GM18951 (cell line): ENCODE measurements at regions not wholly inside any gene's neighbourhood (a gene's known extent, or its start where the extent isn't known, plus 50 kb on each side); places are given as distances from the start of the nearest gene placed in this dataset.

Source experiments
- POLR2A ChIP-seq: IDR thresholded peaks from 4 replicates; pipeline ENCODE4 v1.6.1; 2011; ENCODE audit warnings: mild to moderate bottlenecking; ENCODE audit not compliant: insufficient read length, insufficient read depth; ENCODE audit errors: extremely low read depth
- in situ Hi-C: fragments of 300-500 bp; cut with MboI; formaldehyde crosslinking; loops from one replicate; pipeline ENCODE4 v1.12.0; 2022; ENCODE audit warnings: low sequenced_read_pairs, mixed read lengths, inconsistent platforms; ENCODE audit not compliant: unreplicated experiment

GRCh38 chr21:27391990-27392389 lies 425.1 kb upstream of the ADAMTS5 start:
- in situ Hi-C loops: no loop called here
- no peak for TF ChIP-seq POLR2A

GRCh38 chr21:27390384-27390783 lies 423.5 kb upstream of the ADAMTS5 start:
- TF ChIP-seq POLR2A: no peak
- in situ Hi-C loops: no loop called here

GRCh38 chr21:27388825-27389224 lies 421.9 kb upstream of the ADAMTS5 start:
- TF ChIP-seq POLR2A: no peak
- in situ Hi-C loops: no loop called here

DNA sequence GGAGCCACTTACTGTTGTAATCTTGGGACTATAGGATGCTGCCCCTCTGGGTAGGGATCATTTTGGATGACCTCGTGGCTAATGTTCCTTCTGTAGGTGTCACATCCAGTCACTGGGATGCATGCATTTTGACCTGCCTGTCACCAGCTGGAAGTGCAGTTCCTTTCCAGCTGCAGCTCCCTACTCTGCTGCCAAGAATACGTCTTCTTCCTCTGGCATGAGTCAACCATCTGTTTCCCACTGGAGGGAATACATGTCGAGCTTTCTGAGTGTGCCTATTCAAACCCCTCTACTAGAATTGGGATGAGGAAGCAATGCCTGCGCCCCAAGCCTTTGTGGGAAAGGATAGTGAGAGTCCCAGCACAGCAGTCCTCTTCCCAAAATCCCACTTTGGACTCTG lies 415.5 kb upstream of the ADAMTS5 start:
- in situ Hi-C loops: no loop called here

GRCh38 chr21:27380303-27380702 lies 413.4 kb upstream of the ADAMTS5 start:
- TF ChIP-seq POLR2A: no peak
- in situ Hi-C loops: no loop called here

More for the DNA sequence above, 415.5 kb upstream of the ADAMTS5 start:
- no peak for TF ChIP-seq POLR2A

DNA sequence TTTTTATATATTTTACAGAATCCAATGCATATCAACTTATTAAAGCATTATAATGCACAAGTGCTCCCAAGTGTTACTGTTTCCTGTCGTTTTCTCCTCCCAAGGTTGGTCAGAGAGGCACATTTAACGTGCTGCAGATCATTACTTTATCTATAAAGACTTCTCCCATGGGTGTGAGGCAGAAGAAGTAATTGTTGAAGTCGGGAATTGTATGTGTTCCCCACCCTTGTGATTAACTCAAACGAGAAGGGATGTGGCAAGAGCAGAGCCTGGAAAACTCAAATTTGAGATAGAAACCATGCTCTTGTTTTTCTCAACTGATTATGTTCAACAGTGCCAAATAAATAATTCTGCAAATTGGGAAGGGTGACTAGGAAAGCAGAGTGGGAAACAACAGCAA lies 412.5 kb upstream of the ADAMTS5 start:
- in situ Hi-C loops: no loop called here

DNA sequence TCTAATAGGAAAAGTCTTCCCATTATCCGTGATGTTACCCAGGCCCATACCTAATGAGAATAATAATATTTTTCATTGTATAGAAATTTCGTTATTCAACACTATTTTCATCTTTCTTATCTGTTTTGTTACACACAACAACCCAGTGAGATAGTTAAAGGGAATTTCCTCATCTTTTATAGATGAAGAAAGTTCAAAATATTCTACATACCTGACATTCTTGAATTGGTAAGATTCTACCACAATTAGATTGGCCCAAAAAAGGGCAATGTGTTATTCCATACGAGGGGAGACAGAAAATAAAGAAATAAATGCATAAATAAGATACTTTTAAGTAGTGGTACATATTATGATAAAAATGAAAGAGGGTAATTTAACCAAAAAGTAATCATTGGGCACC lies 405.5 kb upstream of the ADAMTS5 start:
- in situ Hi-C loops: no loop called here
- no peak for TF ChIP-seq POLR2A

More for the DNA sequence above, 412.5 kb upstream of the ADAMTS5 start:
- TF ChIP-seq POLR2A: no peak

DNA sequence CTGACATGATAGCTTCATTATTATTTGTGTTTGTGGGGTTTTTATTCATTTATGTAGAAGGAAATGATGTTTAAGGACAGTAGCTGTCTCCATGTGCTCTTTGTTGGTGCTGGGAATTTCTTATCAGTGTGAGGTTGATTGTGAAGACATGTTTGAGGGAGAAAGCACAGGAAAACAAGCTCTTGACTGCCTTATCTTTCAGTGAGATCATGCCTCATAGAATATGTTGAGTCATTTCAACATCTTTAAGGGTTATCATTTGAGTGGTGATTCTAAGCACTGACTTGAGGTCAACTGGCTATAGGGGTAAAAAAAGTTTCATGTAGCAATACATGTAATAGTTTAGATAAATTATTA lies 405.1 kb upstream of the ADAMTS5 start:
- in situ Hi-C loops: no loop called here
- no peak for TF ChIP-seq POLR2A

- TF ChIP-seq POLR2A: no peak
- in situ Hi-C loops: no loop called here
Measured at GRCh38 chr21:27371115-27371974, 404.5 kb upstream of the ADAMTS5 start.

GRCh38 chr21:27369978-27370571 lies 403.2 kb upstream of the ADAMTS5 start:
- in situ Hi-C loops: no loop called here
- TF ChIP-seq POLR2A: no peak

DNA sequence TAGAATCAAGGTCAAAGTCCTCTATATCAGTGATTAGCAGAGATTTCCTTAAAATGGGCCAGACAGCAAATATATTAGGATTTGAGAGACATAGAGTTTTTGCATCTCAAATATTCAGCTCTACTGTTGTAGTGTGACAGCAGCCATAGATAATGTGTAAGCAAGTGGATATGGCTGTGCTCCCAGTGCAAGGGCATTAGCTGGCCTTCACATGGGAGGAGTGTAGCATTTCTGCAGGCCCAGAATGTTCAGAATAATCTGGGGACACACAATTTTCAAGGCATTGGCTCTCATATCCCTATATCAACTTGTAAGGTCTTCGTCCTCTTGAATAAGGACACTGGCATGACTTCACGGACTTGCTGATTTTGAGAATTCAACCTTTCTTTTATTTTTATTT lies 402.3 kb upstream of the ADAMTS5 start:
- in situ Hi-C loops: no loop called here
- TF ChIP-seq POLR2A: no peak

DNA sequence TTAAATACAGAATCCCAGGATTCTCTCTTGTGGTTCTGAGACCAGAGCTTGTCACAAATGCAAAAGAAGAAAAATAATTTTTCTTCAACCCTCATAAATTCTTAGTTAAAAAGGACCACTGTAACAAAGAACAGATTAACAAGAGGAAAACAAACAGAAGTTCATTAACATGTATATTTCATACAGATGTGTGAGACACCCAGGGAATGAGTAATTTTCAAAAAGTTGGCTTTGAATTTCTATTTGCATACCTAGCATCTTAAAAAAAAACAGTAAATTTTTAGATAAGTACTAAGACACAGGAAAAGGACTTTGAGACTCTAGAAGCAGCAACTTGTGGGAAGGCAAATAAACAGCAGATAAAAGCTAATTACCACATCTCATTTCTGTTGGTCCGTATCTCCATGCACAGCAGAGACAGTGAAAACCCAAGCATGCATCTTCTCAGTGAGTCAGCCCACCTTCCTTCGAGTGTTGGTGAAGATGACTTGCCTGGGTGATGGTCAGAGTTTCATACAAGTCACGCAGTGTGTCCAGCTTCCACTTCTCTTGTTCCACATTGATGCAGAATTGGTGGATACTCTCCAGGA lies 399.9 kb upstream of the ADAMTS5 start:
- in situ Hi-C loops: no loop called here
- no peak for TF ChIP-seq POLR2A

DNA sequence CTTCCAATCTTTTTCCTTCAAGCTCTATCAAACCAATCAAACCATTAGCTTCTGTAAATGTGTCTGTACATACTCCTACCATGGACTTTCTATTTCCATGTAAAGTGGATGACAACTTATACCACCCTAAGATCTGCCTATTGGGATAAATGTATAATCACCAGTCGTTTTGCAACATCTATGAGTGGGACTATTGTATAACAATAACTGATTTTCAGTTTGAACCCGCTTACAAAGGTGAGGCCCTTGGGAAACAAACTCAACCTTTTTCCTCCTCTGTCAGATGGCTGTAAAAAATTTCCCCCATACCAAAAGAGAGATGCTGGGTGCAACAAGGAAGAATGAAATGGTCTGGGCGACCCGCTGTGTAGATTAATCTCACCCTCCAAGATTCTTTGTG lies 399.1 kb upstream of the ADAMTS5 start:
- in situ Hi-C loops: no loop called here
- TF ChIP-seq POLR2A: no peak

GRCh38 chr21:27365394-27365793 lies 398.5 kb upstream of the ADAMTS5 start:
- in situ Hi-C loops: no loop called here
- TF ChIP-seq POLR2A: no peak

GRCh38 chr21:27363719-27364477 lies 397.0 kb upstream of the ADAMTS5 start:
- in situ Hi-C loops: no loop called here
- no peak for TF ChIP-seq POLR2A
